ENCODE measurements at regions not wholly inside any gene's neighbourhood (a gene's known extent, or its start where the extent isn't known, plus 50 kb on each side); places are given as distances from the start of the nearest gene placed in this dataset.
"Not testable (repeated sequence)": the region's sequence is repeated elsewhere in the genome, so short reads cannot be mapped to it uniquely, and the experiment has no call there.

- TF ChIP-seq, protein P1, sequence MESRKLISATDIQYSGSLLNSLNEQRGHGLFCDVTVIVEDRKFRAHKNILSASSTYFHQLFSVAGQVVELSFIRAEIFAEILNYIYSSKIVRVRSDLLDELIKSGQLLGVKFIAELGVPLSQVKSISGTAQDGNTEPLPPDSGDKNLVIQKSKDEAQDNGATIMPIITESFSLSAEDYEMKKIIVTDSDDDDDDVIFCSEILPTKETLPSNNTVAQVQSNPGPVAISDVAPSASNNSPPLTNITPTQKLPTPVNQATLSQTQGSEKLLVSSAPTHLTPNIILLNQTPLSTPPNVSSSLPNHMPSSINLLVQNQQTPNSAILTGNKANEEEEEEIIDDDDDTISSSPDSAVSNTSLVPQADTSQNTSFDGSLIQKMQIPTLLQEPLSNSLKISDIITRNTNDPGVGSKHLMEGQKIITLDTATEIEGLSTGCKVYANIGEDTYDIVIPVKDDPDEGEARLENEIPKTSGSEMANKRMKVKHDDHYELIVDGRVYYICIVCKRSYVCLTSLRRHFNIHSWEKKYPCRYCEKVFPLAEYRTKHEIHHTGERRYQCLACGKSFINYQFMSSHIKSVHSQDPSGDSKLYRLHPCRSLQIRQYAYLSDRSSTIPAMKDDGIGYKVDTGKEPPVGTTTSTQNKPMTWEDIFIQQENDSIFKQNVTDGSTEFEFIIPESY (IDR thresholded peaks at IDR 0.05; ENCODE audit: borderline replicate concordance, low read depth), result no peak
- TF ChIP-seq CHD2 (IDR thresholded peaks at IDR 0.05; ENCODE audit: low read length, partially characterized antibody), result no peak
These were observed 62.1 kb upstream of the ZNF746 start (continued) for GRCh38 chr7:149559711-149560110.

GRCh38 chr7:149558149-149558861 is 60.7 kb upstream of the ZNF746 start:
- peaks cover 32 to 46% of the 10 kb centered on the region in 2 experiments for H3K36me3 ChIP-seq (replicated peaks in 1 of 2; ENCODE audit: control insufficient read depth in 1 of 2, insufficient read depth in 2 of 2, low read length in 1 of 2)
- no peak for DNase-seq
- 86% methylated on average over 6 of the region's 6 CpGs for WGBS (ENCODE audit: low lambda C conversion rate)
- H3K4me1 ChIP-seq (ENCODE audit: control insufficient read depth in 1 of 2, insufficient read depth in 2 of 2, low read depth in 1 of 2, low read length in 1 of 2), result no peaks in the 10 kb centered on the region
- no peak overlapping the region for H3K4me2 ChIP-seq
- no peaks in the 10 kb centered on the region for H4K20me1 ChIP-seq (ENCODE audit: insufficient read depth)
- CTCF ChIA-PET, result no interaction called here
- no peak overlapping the region for H3K4me3 ChIP-seq (ENCODE audit: low read depth in 2 of 2, low read length in 1 of 2)
- no peak overlapping the region for H3K27ac ChIP-seq (ENCODE audit: low read depth in 2 of 2, low read length in 1 of 2)
- no peaks in the 10 kb centered on the region for H3F3A ChIP-seq (replicated peaks; ENCODE audit: insufficient read depth)
- no peak overlapping the region for H2AFZ ChIP-seq (ENCODE audit: low read depth)
- H3K79me2 ChIP-seq (ENCODE audit: insufficient read depth), result peaks cover 28% of the 10 kb centered on the region; the same call in 1 of the 2 replicates
- no peaks in the 10 kb centered on the region for H3K9me3 ChIP-seq
- TF ChIP-seq FOSL2 (IDR thresholded peaks at IDR 0.05; ENCODE audit: borderline replicate concordance, low read depth) (no peak), USF1 (IDR thresholded peaks at IDR 0.05; ENCODE audit: borderline replicate concordance, low read depth) (peak; percentile 34), NFIC (IDR thresholded peaks at IDR 0.05; ENCODE audit: borderline replicate concordance) (peak; percentile 24; the same call in 1 of the 2 replicates)
- TF ChIP-seq, protein P2, sequence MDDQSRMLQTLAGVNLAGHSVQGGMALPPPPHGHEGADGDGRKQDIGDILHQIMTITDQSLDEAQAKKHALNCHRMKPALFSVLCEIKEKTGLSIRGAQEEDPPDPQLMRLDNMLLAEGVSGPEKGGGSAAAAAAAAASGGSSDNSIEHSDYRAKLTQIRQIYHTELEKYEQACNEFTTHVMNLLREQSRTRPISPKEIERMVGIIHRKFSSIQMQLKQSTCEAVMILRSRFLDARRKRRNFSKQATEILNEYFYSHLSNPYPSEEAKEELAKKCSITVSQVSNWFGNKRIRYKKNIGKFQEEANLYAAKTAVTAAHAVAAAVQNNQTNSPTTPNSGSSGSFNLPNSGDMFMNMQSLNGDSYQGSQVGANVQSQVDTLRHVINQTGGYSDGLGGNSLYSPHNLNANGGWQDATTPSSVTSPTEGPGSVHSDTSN (IDR thresholded peaks at IDR 0.05), result peak; percentile 12; the same call in 1 of the 2 replicates
- no peaks in the 10 kb centered on the region for H3K9me2 ChIP-seq
- no peak overlapping the region for H3K9ac ChIP-seq
- POLR2A ChIA-PET, result no interaction called here
- H3K27me3 ChIP-seq (ENCODE audit: insufficient read depth), result no peaks in the 10 kb centered on the region

DNA sequence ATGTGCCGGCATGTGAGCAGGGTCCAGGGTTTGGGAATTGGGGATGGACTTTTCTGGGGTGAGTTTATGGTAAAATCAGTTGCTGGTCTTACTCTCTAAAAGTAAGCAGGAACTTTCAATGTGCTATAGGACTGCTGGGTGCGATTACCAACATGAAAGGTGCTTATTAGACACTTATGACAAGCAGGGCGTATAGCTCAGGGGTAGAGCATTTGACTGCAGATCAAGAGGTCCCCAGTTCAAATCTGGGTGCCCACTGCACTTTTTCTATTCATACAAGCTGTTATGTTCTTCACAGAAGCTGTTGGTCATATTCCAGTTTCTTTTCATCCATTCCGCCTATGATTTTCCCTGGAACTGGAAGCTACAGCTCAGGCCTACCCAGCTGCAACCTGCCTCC is 58.9 kb upstream of the ZNF746 start:
- WGBS (ENCODE audit: low lambda C conversion rate), result 95% methylated on average over 4 of the region's 4 CpGs
- H3K79me2 ChIP-seq (ENCODE audit: insufficient read depth), result peaks cover 16% of the 10 kb centered on the region; the same call in 1 of the 2 replicates
- POLR2A ChIA-PET, result not testable (repeated sequence)

GRCh38 chr7:149554821-149555220 is 57.2 kb upstream of the ZNF746 start:
- H3F3A ChIP-seq (replicated peaks; ENCODE audit: insufficient read depth); H3K4me1 ChIP-seq (ENCODE audit: control insufficient read depth in 1 of 2, insufficient read depth in 2 of 2, low read depth in 1 of 2, low read length in 1 of 2); H3K4me3 ChIP-seq (ENCODE audit: low read depth in 2 of 2, low read length in 1 of 2); DNase-seq; H4K20me1 ChIP-seq (ENCODE audit: insufficient read depth); H3K4me2 ChIP-seq; POLR2A ChIA-PET; H3K9me3 ChIP-seq; H2AFZ ChIP-seq (ENCODE audit: low read depth); H3K9ac ChIP-seq; H3K9me2 ChIP-seq; CTCF ChIA-PET; H3K27me3 ChIP-seq (ENCODE audit: insufficient read depth); H3K27ac ChIP-seq (ENCODE audit: low read depth in 2 of 2, low read length in 1 of 2); H3K79me2 ChIP-seq (ENCODE audit: insufficient read depth): not testable (repeated sequence)
- peaks cover 53% of the 10 kb centered on the region in 2 experiments for H3K36me3 ChIP-seq (replicated peaks in 1 of 2; ENCODE audit: control insufficient read depth in 1 of 2, insufficient read depth in 2 of 2, low read length in 1 of 2)
- WGBS (ENCODE audit: low lambda C conversion rate), result 80% methylated on average over 3 of the region's 31 CpGs

More for the DNA sequence above, 58.9 kb upstream of the ZNF746 start:
- not testable (repeated sequence) for H3K9me3 ChIP-seq; H2AFZ ChIP-seq (ENCODE audit: low read depth); H3F3A ChIP-seq (replicated peaks; ENCODE audit: insufficient read depth); H3K4me3 ChIP-seq (ENCODE audit: low read depth in 2 of 2, low read length in 1 of 2); H3K27me3 ChIP-seq (ENCODE audit: insufficient read depth); H3K27ac ChIP-seq (ENCODE audit: low read depth in 2 of 2, low read length in 1 of 2); H3K4me2 ChIP-seq; H3K9me2 ChIP-seq; H3K9ac ChIP-seq; H4K20me1 ChIP-seq (ENCODE audit: insufficient read depth); DNase-seq; H3K4me1 ChIP-seq (ENCODE audit: control insufficient read depth in 1 of 2, insufficient read depth in 2 of 2, low read depth in 1 of 2, low read length in 1 of 2)
- CTCF ChIA-PET, result interaction anchor here (1.5 kb wide), 1 partner anchor 68 kb away, joined by 4 read pairs; no protein-coding TSS in a partner anchor
- peaks cover 39 to 53% of the 10 kb centered on the region in 2 experiments for H3K36me3 ChIP-seq (replicated peaks in 1 of 2; ENCODE audit: control insufficient read depth in 1 of 2, insufficient read depth in 2 of 2, low read length in 1 of 2)

DNA sequence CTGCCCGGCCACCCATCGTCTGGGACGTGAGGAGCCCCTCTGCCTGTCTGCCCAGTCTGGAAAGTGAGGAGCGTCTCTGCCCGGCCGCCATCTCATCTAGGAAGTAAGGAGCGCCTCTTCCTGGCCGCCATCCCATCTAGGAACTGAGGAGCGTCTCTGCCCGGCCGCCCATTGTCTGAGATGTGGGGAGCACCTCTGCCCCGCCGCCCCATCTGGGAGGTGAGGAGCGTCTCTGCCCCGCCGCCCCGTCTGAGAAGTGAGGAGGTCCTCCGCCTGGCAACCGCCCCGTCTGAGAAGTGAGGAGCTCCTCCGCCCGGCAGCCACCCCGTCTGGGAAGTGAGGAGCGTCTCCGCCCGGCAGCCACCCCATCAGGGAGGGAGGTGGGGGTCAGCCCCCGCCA is 56.4 kb upstream of the ZNF746 start:
- H2AFZ ChIP-seq (ENCODE audit: low read depth); H3F3A ChIP-seq (replicated peaks; ENCODE audit: insufficient read depth); CTCF ChIA-PET; DNase-seq; H3K79me2 ChIP-seq (ENCODE audit: insufficient read depth); H3K4me3 ChIP-seq (ENCODE audit: low read depth in 2 of 2, low read length in 1 of 2); H3K27ac ChIP-seq (ENCODE audit: low read depth in 2 of 2, low read length in 1 of 2); H3K9me2 ChIP-seq; H3K9ac ChIP-seq; H3K4me1 ChIP-seq (ENCODE audit: control insufficient read depth in 1 of 2, insufficient read depth in 2 of 2, low read depth in 1 of 2, low read length in 1 of 2); H4K20me1 ChIP-seq (ENCODE audit: insufficient read depth); POLR2A ChIA-PET; H3K27me3 ChIP-seq (ENCODE audit: insufficient read depth); H3K9me3 ChIP-seq; H3K4me2 ChIP-seq: not testable (repeated sequence)
- H3K36me3 ChIP-seq (replicated peaks in 1 of 2; ENCODE audit: control insufficient read depth in 1 of 2, insufficient read depth in 2 of 2, low read length in 1 of 2), result peaks cover 61% of the 10 kb centered on the region in 2 experiments
- 97% methylated on average over 20 of the region's 27 CpGs for whole genome bisulfite sequencing (ENCODE audit: low lambda C conversion rate)
